ENCODE measurements at regions not wholly inside any gene's neighbourhood (a gene's known extent, or its start where the extent isn't known, plus 50 kb on each side); places are given as distances from the start of the nearest gene placed in this dataset.

DNA sequence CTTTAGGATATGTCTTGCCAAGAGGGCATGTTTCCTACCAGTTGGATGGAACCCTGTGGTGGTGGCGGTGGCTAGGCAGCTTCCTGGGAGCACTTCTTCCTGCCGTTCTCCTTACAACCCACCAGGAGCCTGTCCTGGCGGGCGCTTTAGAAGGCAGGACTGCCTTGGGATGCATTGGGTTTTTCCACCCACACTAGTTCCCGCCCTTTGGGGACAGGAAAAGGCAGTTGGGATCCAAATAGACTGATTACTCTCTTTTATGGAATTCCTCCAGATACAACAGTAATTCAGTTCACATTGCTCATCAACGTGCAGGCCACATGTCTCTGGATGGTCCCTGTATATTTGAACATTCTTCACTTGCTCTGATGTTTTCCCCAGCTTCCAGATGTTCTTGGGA is 305.7 kb upstream of the SSTR1 start:
- DNase-seq: peak; percentile 89

DNA sequence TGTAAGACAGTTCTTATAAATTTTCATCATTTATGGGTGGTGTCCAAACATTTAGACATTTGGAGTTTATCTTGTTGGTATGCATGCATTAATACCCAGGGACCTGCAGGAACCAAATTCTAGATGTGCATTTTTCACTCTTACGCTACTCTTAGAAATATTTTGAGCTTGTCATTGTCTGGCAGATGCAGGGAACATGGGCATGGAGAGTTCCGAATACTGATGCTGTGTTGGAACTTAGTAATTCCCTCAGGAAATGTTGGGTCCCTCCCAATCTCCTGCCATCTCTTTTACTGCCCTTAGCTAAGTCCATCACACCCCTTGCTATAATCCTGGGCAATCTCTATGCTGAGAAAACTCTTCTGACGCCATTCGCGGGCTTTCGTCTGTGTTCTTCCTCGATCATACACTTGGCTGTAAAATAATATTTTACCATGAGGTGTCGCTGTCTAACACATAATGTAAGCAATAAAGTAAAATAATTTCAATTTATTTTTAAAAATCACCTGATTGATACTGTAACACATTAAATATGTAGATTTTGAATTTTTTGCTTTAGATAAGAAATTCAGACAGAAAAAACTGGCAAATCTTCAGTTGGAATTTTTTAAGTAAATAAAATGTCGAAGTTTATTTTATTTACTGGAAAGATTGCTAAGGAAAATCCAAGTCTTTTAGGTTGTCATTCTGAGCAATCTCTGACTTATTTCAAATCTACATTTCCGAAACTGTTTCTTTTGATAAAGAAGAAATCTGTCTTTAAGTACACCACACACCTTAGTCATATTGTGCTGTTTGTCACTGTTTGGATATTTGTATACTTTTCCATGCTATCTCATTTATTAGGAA is 304.1 kb upstream of the SSTR1 start:
- peak; percentile 61 for DNase-seq

- no peak for DNase-seq
These were observed 283.1 kb upstream of the SSTR1 start for GRCh38 chr14:37924622-37925021.

DNA sequence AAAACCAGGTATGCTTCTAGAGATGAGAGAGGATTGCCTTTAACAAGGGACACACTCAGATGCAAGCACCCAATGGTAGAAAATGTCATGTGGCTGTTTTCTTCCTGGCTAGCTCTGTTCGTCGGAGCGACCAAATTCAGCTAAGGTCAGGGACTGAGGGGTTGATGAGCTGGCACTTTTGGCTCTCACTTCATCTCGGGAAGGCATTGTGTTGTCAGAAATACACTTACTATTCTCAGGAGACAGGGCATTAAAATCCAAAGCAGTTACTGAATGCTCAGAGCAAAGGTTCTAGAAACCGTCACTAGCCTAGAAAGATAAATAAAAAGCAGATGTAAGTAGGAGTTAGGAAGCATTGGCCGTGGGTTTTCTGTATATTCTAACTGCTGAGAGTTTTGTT is 275.7 kb upstream of the SSTR1 start:
- DNase-seq: peak; percentile 33

DNA sequence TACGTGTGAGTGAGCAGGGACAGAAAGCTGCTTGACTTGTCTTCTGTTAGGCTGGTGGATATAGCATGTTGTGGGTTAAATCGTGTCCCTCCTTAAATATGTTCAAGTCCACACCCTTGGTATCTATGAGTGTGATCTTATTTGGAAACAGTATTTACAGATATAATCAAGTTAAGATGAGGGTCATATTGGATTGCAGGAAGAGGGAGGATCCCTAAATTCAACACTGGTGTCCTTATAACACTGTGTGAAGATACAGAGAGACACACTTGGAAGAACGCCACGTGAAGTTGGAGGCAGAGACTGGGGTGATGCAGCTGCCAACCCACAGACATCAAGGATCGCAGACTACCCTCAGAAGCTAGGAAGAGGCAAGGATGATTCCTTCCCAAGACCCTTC is 275.2 kb upstream of the SSTR1 start:
- DNase-seq: no peak

GRCh38 chr14:37936971-37937370 is 270.7 kb upstream of the SSTR1 start:
- DNase-seq: no peak

GRCh38 chr14:37939442-37940028 is 268.2 kb upstream of the SSTR1 start:
- DNase-seq: no peak

DNA sequence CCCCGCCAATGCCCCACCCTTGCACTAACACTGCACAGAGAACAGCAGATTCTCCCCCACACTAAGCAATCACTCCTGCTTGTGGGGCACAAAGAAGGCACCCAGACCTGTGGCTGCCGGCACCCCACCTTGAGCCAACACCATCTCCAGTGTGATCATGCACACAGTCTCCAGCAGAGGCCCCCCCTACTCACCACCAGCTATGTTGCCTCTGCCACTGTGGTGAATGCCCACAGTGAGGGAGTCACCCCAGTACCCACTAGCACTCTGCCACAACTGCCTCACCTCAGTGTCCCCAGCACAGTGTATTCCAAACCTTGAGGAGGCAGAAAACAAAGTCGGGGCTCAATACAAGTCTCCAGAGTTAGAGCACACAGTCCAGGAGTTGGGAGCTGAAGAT is 261.7 kb upstream of the SSTR1 start:
- DNase-seq: no peak

DNA sequence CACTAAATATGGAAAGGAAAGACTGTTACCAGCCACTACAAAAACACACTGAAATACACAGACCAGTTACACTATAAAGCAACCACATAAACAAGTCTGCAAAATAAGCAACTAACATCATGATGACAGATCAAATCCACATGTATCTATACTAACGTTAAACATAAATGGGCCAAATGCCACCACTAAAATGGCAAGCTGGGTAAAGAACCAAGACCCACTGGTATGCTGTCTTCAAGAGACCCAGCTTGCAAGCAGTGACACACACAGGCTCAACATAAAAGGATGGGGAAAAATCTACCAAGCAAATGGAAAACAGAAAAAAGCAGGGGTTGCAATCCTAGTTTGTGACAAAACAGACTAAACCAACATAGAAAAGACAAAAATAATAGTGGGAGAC is 260.9 kb upstream of the SSTR1 start:
- DNase-seq: no peak

GRCh38 chr14:37948266-37948665 is 259.4 kb upstream of the SSTR1 start:
- DNase-seq: no peak

DNA sequence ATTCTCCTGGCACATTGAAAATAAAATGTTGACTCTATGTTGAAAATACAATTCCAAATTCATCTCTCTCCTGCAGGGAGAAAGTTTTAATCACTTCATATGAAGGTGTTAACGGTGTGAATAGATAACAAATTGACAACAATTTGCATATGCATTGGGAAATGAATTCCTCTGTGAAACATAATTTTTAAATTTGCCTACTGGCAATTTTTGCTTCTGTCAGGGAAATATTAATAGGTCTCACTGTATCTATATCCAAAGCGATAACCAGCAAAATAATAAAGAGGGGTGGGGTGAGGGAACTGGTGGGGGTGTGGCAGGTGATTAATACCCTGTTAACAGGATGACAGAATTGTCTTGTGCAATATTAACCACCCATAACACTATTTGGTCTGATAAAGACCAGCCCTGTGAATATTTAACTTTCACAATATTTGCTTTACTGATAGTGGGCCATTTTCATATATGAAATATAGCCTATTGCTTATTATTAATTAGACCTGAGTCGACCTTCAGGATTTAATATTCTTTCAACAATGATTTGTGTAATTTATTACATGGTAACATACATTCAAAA is 239.0 kb upstream of the SSTR1 start:
- no peak for DNase-seq

DNA sequence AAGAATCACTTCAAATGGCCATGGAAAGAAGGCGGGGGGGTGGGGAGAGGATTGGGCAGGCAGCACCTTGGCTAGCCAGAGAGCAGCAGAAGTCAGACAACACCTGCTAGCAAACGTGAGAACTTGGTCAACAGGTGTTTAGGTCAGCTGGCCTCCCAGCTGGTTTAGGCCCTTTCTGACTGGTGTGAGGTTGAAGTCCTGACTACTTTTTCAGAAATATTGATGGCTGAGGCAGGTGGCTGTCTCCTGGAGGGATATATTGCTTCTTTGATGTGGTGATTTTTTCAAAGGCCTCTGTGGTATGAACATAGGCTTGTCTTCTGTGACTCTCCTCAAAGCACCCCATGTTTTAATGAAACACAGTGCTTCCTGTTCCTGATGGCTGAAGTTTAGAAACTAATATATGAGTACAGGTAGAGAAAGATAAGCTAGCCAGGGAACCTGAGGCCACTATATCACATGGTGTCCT is 238.2 kb upstream of the SSTR1 start:
- no peak for DNase-seq

- no peak for DNase-seq
These were observed 237.0 kb upstream of the SSTR1 start for GRCh38 chr14:37970696-37971095.

- DNase-seq: no peak
These were observed 234.5 kb upstream of the SSTR1 start for GRCh38 chr14:37972941-37973887.

DNA sequence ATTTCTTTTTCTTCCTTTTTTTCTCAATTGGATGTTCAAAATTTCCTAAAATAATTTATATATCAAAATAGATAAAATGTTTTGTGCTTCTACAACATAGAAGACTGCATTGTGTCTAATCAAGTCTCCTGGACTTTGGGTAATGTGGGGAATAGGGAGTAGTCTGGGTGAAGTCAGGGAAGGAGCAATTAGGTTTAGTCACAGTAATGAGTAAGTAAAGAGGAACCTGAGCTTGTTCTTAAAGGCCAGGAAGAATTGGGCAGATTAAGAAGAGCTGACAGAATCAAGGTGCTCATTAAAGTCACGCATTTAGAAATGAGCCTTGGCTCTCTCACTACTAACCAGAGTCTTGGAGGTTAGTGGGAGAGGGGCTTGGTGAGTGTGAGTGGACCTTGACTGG is 233.3 kb upstream of the SSTR1 start:
- DNase-seq: no peak

GRCh38 chr14:37977481-37977880 is 230.2 kb upstream of the SSTR1 start:
- no peak for DNase-seq

GRCh38 chr14:37985826-37986470 is 221.8 kb upstream of the SSTR1 start:
- peak; percentile 61 for DNase-seq

DNA sequence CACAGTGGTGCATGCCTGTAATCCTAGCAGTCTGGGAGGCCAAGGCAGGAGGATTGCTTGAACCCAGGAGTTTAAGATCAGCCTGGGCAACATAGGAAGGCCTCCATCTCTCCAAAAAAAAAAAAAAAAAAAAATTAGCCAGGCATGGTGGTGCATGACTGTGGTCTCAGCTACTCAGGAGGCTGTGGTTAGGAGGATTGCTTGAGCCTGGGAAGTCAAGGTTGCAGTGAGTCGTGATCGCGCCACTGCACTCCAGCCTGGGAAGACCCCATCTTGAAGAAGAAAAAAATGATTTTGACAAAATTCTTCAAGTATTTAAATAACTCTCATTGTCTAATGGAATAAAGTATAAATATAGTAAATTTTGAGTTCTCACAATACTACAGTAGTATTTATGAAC is 219.2 kb upstream of the SSTR1 start:
- peak; percentile 45 for DNase-seq

DNA sequence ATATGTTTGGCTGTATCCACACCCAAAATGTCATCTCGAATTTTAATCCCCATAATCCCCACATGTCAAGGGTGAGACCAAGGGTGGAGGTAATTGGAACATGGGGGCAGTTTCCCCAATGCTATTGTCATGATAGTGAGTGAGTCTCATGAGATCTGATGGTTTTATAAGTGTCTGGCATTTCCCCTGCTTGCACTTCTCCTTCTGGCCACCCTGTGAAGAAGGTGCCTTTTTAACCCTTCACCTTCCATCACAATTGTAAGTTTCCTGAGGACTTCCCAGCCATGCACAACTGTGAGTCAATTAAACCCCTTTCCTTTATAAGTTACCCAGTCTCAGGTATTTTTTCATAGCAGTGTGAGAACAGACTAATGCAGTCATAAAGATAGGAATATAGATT is 216.7 kb upstream of the SSTR1 start:
- no peak for DNase-seq

DNA sequence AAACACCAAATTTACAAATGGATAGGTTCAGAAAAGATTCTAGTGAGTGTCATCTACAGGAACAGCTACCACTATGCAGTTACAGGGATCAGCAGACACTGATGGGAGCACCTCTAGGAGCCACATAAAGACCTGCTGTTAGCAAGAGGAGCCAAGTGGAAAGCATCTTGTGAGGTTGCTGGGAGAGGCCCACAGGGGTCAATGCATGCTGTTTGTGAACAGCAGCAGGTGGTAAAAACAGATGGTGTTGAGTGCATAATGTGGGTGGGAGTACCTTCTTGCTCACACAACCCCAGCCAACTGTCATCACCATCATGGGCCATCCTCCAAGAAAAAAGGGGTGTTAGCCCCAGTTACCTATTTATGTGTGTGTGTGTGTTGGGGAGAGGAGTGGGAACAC is 215.2 kb upstream of the SSTR1 start:
- DNase-seq: no peak

DNA sequence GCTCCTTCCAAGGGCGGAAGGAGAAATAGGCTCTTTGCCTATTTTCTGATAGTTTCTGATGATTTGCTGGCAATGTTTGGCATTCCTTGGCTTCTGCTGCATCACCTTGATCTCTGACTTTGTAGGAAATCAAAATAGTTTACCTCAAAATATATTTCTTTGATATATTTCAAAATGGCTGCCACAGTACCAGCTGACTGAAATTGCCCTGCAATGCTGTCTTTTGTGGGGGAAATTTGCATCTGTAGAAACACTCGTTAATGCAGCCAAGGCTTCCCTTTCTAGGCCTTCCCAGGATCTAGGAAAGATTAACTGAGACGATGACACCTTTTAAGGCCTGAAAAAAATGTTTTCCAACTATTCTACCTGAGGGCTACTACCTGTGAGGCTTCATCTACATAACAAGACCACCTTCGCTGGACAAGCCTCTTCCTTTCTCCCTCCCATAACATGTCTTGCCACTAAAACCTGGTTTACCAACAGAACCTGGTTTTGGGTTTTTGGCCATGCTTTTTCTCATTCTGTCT is 212.8 kb upstream of the SSTR1 start:
- no peak for DNase-seq

DNA sequence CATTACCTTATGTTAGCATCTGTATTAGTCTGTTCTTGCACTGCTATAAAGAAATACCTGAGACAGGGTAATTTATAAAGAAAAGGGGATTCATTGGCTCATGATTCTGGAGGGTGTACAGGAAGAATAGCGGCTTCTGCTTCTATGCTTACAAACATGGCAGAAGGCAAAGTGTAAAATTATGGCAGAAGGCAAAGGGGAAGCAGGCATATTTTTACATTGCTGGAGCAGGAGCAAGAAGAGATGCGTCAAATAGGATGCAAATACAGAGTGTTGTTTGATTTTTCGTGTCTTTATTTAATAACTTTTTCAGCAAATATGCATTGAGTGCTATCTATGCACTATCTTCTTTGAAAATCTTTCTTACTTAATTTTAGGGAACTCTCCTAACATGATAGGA is 210.7 kb upstream of the SSTR1 start:
- DNase-seq: no peak

All from fibroblast of skin of right quadriceps (primary cell).